GM18951 (cell line): ENCODE measurements at regions not wholly inside any gene's neighbourhood (a gene's known extent, or its start where the extent isn't known, plus 50 kb on each side); places are given as distances from the start of the nearest gene placed in this dataset.

ENCODE experiments used
- POLR2A ChIP-seq: IDR thresholded peaks from 4 replicates; pipeline ENCODE4 v1.6.1; 2011; ENCODE audit warnings: mild to moderate bottlenecking; ENCODE audit not compliant: insufficient read length, insufficient read depth; ENCODE audit errors: extremely low read depth
- in situ Hi-C: fragments of 300-500 bp; cut with MboI; formaldehyde crosslinking; loops from one replicate; pipeline ENCODE4 v1.12.0; 2022; ENCODE audit warnings: low sequenced_read_pairs, mixed read lengths, inconsistent platforms; ENCODE audit not compliant: unreplicated experiment

DNA sequence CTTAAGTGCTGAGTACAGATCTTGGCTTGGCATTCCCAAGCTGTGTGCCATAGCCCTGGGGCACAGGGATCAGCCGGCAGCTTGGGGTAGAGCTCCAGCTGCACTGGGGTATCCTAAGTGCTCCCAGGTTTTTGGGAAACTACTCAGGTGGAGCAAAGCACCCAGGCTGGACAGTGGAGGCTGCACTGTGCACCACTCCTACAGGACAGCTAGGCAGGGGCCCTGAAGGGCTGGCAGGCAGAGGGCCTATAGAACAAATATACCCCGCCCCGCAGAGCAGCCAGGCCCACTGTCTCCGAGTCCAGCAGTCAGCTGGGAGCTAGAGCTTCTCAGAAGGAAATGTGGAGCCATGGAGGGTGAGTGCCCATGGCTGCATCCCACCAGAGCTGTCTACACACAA lies 691.7 kb upstream of the ADGRL2 start:
- in situ Hi-C loops: no loop called here

DNA sequence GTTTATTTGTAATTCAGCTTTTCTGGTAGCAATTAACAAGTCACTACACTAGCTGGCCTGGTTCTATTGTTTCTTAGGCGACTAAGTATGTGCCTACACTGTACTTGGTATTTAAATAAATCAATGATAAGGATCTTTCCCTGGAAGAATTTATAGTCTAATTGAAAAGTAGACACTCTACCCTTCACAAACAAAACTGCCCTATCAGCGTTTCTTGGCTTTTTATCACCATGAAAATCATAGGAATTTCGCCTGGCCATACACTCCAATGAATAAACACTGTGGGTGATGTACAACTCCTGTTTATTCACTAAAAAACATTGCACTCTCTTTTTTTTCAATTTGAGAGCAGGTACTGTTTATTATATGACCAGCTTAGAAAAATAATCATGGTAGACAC lies 702.9 kb upstream of the ADGRL2 start:
- in situ Hi-C loops: no loop called here
- no peak for TF ChIP-seq POLR2A

More for the DNA sequence above, 691.7 kb upstream of the ADGRL2 start:
- no peak for TF ChIP-seq POLR2A

DNA sequence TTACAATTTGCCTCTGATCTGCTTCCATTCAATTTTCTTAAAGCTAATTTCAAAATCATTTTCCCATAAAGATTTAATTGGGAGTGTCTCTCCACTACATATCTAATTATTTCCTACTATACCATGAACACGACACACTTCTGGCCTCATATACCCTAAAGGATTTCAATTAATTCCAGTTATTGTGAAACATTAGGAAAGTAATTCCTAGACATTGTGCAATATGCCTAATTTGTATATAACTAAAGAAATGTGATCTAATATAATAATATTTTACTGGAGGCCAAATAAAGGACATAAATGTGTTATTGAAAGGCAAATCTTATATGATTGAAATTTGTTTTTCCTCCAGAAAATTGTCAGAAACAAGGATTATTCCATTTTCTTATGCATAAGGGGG lies 727.2 kb upstream of the ADGRL2 start:
- in situ Hi-C loops: no loop called here

DNA sequence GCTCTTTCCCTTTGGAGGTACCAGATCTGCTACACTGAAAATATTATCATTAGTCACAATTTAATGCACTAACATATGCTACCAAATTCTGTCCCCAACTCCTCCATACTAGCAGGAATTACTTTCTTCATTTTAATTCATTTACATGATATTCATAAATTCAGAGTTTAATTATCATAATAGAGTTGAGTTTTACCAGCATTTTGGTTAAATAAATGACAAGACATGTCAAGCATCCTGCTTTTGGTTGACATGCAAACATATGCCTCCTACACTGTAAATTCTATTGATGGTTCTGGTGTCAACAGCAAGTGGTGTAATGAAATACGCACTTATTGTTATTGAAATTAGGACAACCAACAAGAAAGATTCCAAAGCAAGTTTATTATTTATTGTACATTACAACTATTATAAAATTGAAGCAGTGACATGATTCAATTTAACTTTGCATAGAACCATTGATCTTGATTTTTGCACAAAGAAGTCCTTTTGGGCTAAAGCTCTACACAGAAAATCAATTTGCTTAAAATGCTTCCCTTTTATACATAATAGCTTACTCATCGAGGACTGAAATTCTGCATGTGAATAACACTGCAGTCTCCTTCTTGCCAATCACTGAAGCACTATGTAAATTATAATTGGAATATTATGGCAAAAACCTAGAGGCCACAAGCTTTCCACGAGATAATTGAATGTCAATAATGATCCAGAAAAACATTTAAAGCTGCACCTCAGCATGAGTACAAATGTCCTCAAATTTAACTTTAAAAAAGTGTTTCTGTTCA lies 728.6 kb upstream of the ADGRL2 start:
- TF ChIP-seq POLR2A: no peak
- in situ Hi-C loops: no loop called here

More for the DNA sequence above, 727.2 kb upstream of the ADGRL2 start:
- TF ChIP-seq POLR2A: no peak

DNA sequence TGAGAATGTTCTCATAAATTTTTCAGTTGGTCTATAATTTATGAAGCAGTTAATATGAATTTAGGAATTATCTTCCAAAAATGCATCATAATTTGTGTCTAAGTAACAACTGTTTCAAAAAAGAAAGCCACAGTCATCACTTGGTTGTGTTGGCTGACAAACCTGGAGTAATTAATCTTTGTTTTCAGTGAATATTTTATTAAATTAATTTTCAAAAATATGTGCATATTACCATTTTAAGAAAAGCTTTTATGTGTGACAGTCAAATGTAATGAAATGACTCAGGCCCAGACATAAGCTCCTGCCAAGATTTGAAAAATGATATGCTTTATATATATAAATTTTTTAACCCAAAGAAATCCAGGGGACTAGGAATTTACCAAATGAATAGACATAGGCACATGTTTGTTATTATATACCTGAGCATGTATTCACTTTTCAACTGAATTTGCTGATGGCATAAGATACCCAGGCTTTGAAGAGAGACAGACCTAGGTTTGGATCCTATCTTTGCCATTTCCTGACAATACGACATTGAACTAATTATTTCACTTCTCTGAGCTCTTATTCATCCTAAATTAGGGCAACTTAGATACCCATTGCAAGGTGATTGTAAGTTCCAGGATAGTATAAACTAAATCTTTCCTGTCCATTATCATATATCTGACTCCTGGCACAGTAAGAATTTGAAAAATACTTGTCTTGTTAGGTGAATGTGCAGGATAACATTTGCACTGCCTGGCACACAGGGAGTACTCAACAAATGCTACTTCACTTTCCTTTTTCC lies 729.5 kb upstream of the ADGRL2 start:
- in situ Hi-C loops: no loop called here
- TF ChIP-seq POLR2A: no peak

DNA sequence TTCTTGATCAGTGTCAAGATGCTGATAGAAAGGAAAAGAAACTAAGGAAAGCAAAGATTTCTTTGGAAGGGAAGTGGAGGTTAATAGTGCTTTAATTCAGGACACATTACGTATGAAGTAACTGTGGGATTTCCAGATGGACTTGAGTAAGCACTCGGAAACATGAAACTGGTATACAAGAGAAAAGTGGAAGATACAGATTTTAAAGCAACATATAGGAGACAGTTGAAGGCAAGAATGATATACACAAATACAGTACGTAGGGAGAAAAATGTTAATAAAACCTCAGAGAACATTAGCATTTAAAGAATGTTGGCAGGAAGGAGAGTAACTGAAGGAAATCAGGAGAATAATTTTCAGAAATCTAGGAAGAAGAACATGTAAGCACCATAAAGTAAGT lies 730.9 kb upstream of the ADGRL2 start:
- no peak for TF ChIP-seq POLR2A
- in situ Hi-C loops: no loop called here

DNA sequence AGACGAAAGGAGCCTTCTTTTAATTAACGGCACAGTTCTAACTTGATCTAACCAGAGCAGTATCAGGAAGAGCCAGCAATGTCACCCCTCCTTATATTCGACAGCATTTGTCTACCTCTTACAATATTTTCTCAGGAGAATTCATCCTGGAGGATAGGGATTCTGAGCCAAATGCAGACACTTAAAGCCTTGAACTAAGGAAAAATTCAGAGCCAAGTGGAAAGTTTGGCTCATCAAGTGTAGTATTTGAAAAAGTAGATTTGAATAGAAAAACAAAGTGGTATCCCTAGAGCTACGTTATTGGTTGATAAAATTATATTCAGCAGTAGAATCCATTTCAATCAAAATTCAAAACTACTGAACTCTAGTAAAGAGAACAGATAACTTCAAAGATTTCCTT lies 732.0 kb upstream of the ADGRL2 start:
- TF ChIP-seq POLR2A: no peak
- in situ Hi-C loops: no loop called here

DNA sequence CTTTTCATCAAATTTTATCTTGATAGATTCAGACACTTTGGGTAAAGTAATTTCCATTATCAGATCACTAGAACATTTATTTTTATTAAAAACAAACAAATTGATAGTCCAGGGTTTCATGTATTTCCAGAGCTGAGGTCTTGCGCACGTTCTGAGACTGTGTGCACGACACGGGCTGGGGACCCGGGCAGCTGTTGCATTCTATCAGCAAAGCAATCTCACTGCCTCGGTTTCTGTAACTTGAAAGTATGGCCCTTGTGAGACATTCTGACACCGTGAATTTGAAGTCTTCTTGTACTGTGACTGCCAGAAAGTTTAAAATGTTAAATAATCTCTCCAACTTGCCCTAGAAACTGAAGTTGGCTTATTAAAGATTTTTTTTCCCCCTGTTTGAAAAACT lies 746.9 kb upstream of the ADGRL2 start:
- TF ChIP-seq POLR2A: no peak
- in situ Hi-C loops: no loop called here

DNA sequence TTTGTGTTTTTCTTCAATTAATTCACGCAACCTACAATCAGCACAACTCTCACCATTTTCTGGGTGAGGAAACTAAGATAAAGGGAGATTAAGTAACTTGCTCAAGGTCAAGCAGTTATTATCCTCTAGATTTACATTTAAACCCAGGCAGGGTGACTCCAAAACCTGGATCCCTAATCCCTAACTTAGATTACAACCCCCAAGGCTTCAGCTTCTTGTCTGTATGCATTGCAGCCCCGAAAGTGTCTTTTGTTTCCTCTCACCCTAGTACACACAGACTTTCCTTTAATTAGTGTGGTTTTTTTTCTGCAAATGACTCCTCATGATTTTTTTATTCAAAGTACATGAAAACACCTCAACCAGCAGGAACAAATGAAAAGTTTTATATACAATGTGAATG lies 748.6 kb upstream of the ADGRL2 start:
- in situ Hi-C loops: no loop called here
- TF ChIP-seq POLR2A: no peak

DNA sequence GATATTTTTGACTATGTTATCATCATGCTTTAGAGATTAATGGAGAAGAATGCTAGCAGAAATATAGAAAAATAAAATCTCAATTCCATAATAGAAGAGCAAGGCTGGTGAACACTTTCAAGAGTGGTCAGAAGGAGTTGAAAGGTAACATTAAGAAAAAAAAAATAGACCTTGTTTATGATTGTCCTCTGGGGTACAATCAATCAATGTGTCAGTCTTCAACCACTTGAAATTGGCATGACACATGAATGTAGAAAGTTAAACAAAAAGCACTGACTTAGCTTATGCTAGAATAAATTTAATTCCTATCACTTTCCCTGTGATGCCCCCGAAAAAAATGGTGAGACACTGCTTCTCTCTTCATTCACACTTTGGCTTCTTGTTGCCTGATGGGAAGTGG lies 750.3 kb upstream of the ADGRL2 start:
- TF ChIP-seq POLR2A: no peak
- in situ Hi-C loops: no loop called here

DNA sequence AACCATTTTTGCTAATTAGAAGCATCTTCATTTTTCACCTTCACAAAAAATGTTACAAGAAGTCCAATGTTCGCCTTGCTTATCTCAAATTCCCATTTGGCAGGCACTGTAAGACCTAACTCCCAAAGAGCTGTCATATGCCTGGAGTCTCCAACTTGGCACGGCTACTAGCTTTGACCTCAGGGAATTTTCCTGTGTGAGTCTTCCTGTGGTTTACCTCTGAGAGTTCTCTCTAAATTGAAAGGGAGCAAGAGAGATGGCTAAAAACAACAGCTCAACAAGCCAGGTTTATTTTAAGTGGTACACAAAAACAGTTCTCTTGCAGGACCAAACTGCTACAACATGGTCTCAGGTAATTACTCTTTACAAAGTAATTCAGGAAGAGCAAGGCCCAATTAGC lies 756.0 kb upstream of the ADGRL2 start:
- TF ChIP-seq POLR2A: no peak
- in situ Hi-C loops: no loop called here

DNA sequence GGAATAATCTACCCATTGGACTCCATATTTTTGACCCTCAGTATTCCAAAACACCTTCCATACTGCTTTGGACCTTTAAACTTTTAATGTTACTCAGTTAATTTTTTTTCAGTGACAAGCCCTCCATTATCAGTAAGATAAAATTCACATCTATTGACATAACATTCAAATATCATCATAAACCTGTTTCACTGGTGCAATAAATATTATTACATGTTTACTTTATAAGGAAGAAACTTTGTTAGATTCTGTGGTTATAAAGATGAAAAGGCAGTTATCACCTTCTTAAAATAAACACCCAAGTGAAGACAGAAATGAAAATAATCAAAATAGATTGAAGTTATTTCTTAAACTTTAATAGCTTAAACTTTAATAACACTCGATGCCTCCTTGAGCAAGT lies 758.5 kb upstream of the ADGRL2 start:
- no peak for TF ChIP-seq POLR2A
- in situ Hi-C loops: no loop called here

DNA sequence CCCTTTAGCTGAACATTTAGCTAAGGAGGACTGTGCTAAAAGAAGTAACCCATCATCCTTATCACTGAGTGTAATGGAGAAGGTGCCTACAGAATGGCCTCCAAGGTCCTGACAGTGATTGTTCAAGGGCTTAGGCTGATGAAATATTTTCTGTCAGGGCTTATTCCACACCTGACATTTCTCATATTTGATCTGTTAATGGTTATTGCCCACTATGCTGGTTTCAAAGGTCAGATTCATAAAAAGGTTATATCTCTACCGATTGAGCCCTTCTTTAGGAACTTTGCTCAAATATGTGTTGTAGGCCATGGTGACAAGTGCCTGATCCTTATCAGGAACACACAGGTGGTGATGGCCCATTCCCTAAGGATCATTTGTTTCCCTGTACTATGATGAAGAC lies 766.4 kb upstream of the ADGRL2 start:
- no peak for TF ChIP-seq POLR2A
- in situ Hi-C loops: no loop called here

DNA sequence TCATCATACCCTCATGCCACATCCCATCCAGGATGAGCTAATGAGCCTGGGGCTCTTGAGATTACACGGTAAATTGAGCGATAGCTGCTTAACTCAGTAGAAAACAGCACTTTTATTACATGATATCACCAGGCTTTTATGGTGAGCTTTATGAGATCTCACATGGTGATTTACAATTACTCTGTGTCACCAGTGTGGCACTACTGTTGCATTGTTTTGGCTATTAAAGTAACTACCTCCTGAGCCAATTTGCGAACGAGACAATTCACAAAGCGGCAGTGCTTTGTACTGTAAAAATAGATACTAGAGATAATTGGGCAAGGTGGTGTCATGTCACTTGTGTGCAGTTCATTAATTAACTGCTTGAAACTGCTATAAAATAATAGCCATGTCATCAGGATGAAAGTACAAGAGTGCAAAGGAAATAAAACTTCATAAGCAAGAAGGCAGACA lies 767.7 kb upstream of the ADGRL2 start:
- in situ Hi-C loops: no loop called here
- TF ChIP-seq POLR2A: no peak
